A549 (cell line): ENCODE measurements at regions not wholly inside any gene's neighbourhood (a gene's known extent, or its start where the extent isn't known, plus 50 kb on each side); places are given as distances from the start of the nearest gene placed in this dataset.
"Not testable (repeated sequence)": the region's sequence is repeated elsewhere in the genome, so short reads cannot be mapped to it uniquely, and the experiment has no call there.

ENCODE experiments used
- ATAC-seq, 2 experiments: fragments of 200-7000 bp in 1 of 2; fragments of >200 bp in 1 of 2; cut with Nextera tagmentation in 1 of 2; cut with Tn5 transposase in 1 of 2; 3 replicates each; pipeline versions ENCODE4 v1.8.0 to v1.9.1; 2018 to 2020; ENCODE audit warnings: mild to moderate bottlenecking in 1 of 2, moderate library complexity in 1 of 2
- CTCF ChIA-PET: fragments of 300-600 bp; sonication (Branson Sonifier 250); formaldehyde crosslinking; extraction: SDS; loops from one replicate; lab custom pipeline; 2021; ENCODE audit warnings: antibody characterized with exemption, inconsistent platforms; lab: Yijun Ruan, JAX
- POLR2A ChIA-PET: fragments of 350-600 bp; formaldehyde crosslinking; extraction: SDS; loops from one replicate; lab custom pipeline; 2021; ENCODE audit warnings: antibody characterized with exemption, inconsistent platforms; lab: Yijun Ruan, JAX
- DNase-seq, 2 experiments: peaks; one replicate each; pipeline versions ENCODE4 v3.0.0 to v3.0.0-alpha.2; 2011 to 2016; ENCODE audit warnings: low read depth in 1 of 2, low spot score in 1 of 2
- FAIRE-seq: peaks from 2 replicates; lab custom pipeline; 2011; peaks lifted over from hg19 to GRCh38; lab: Jason Lieb, UNC
- H3K27ac ChIP-seq, 2 experiments: fragments of >200 bp; sonication (Bioruptor Twin); formaldehyde crosslinking; 3 replicates each; pipeline ENCODE4 v1.5.1; 2016 to 2017
- H3K4me1 ChIP-seq: fragments of >200 bp; sonication (Bioruptor Twin); formaldehyde crosslinking; 3 replicates; pipeline ENCODE4 v1.6.1; 2016
- H3K4me2 ChIP-seq: fragments of >200 bp; sonication (Bioruptor Twin); formaldehyde crosslinking; 3 replicates; pipeline ENCODE4 v1.6.1; 2016
- H3K4me3 ChIP-seq: fragments of >200 bp; sonication (Bioruptor Twin); formaldehyde crosslinking; 3 replicates; pipeline ENCODE4 v1.5.1; 2016
- H3K9me3 ChIP-seq: fragments of >200 bp; sonication (Bioruptor Twin); formaldehyde crosslinking; 3 replicates; pipeline ENCODE4 v1.6.1; 2016
- CHD2 ChIP-seq: fragments of 150-350 bp; IDR thresholded peaks from 2 replicates; pipeline ENCODE4 v1.6.1; 2014; ENCODE audit warnings: low read length; ENCODE audit not compliant: partially characterized antibody
- ESRRA ChIP-seq: fragments of 150-350 bp; IDR thresholded peaks from 2 replicates; pipeline ENCODE4 v1.6.1; 2014; ENCODE audit warnings: mild to moderate bottlenecking, low read length, borderline replicate concordance
- FOSB ChIP-seq: fragments of 250-450 bp; sonication (Bioruptor Pico); IDR thresholded peaks from 2 replicates; pipeline ENCODE4 v1.5.0; 2020; ENCODE audit warnings: mild to moderate bottlenecking, moderate library complexity
- FOXS1 ChIP-seq: fragments of 250-450 bp; sonication (Bioruptor Pico); IDR thresholded peaks from 2 replicates; pipeline ENCODE4 v1.5.0; 2020; ENCODE audit warnings: mild to moderate bottlenecking, moderate library complexity
- HDAC2 ChIP-seq: fragments of 200-600 bp; sonication (generic); IDR thresholded peaks from 2 replicates; pipeline ENCODE4 v1.6.1; 2016
- HOXB13 ChIP-seq: fragments of 250-450 bp; sonication (Bioruptor Pico); IDR thresholded peaks from 2 replicates; pipeline ENCODE4 v1.5.0; 2020; ENCODE audit warnings: low read depth, mild to moderate bottlenecking, moderate library complexity
- JUN ChIP-seq, 2 experiments: fragments of >200 bp; sonication (Bioruptor Twin); formaldehyde crosslinking; IDR thresholded peaks; 2 replicates in 1 of 2; 3 replicates in 1 of 2; pipeline ENCODE4 v1.6.1; 2016 to 2017
- JUNB ChIP-seq: fragments of >200 bp; sonication (Bioruptor Twin); formaldehyde crosslinking; IDR thresholded peaks from 2 replicates; pipeline ENCODE4 v1.6.1; 2016
- KDM5A ChIP-seq: fragments of 200-600 bp; sonication (generic); IDR thresholded peaks from 2 replicates; pipeline ENCODE4 v1.6.1; 2016; ENCODE audit warnings: antibody characterized with exemption, mild to moderate bottlenecking
- MAFK ChIP-seq: fragments of 450-650 bp; IDR thresholded peaks from 2 replicates; pipeline ENCODE4 v1.6.1; 2014; ENCODE audit not compliant: partially characterized antibody
- MAZ ChIP-seq: fragments of 150-350 bp; IDR thresholded peaks from 2 replicates; pipeline ENCODE4 v1.6.1; 2014; ENCODE audit warnings: antibody characterized with exemption, low read depth, low read length, borderline replicate concordance
- PHF8 ChIP-seq: fragments of 200-600 bp; sonication (generic); IDR thresholded peaks from 2 replicates; pipeline ENCODE4 v1.6.1; 2016; ENCODE audit warnings: low read depth, mild to moderate bottlenecking, antibody characterized with exemption, moderate library complexity, borderline replicate concordance
- POLR2A ChIP-seq: IDR thresholded peaks from 2 replicates; pipeline ENCODE4 v1.6.1; 2012; ENCODE audit warnings: mild to moderate bottlenecking, low read length
- RAD21 ChIP-seq, 2 experiments: fragments of >200 bp in 1 of 2; sonication (Bioruptor Twin) in 1 of 2; formaldehyde crosslinking in 1 of 2; IDR thresholded peaks in 1 of 2; conservative IDR thresholded peaks in 1 of 2; 2 replicates in 1 of 2; 3 replicates in 1 of 2; pipeline ENCODE4 v1.6.1; 2012 to 2018; ENCODE audit warnings: inconsistent platforms in 1 of 2
- RNF2 ChIP-seq: fragments of 200-600 bp; sonication (generic); IDR thresholded peaks from 2 replicates; pipeline ENCODE4 v1.6.1; 2016; ENCODE audit warnings: low read depth, mild to moderate bottlenecking, antibody characterized with exemption, moderate library complexity, borderline replicate concordance
- SMC3 ChIP-seq: fragments of >200 bp; sonication (Bioruptor Twin); formaldehyde crosslinking; IDR thresholded peaks from 3 replicates; pipeline ENCODE4 v1.6.1; 2018; ENCODE audit warnings: inconsistent platforms
- SREBF2 ChIP-seq: fragments of 450-650 bp; IDR thresholded peaks from 2 replicates; pipeline ENCODE4 v1.6.1; 2014; ENCODE audit warnings: mild to moderate bottlenecking, moderate library complexity
- TFCP2L1 ChIP-seq: fragments of 250-450 bp; sonication (Bioruptor Pico); IDR thresholded peaks from 2 replicates; pipeline ENCODE4 v1.5.0; 2021; ENCODE audit warnings: mild to moderate bottlenecking
- TP53 ChIP-seq: fragments of 250-450 bp; sonication (Bioruptor Pico); IDR thresholded peaks from 2 replicates; pipeline ENCODE4 v1.5.0; 2021; ENCODE audit warnings: mild to moderate bottlenecking, moderate library complexity
- ZC3H11A ChIP-seq: fragments of 450-650 bp; IDR thresholded peaks from 2 replicates; pipeline ENCODE4 v1.6.1; 2014; ENCODE audit warnings: antibody characterized with exemption, mild to moderate bottlenecking
- WGBS: methylation state at CpG from one replicate; pipeline ENCODE4 v1.1.6; 2017; ENCODE audit errors: missing lambda C conversion rate; 5-methylcytosine and 5-hydroxymethylcytosine counted together
- TF ChIP-seq, protein P1 (sequence below): fragments of 150-350 bp; IDR thresholded peaks from 2 replicates; pipeline ENCODE4 v1.6.1; 2014; ENCODE audit warnings: low read depth, mild to moderate bottlenecking, low read length
- TF ChIP-seq, protein P2 (sequence below): IDR thresholded peaks from 2 replicates; pipeline ENCODE4 v1.6.1; 2012
- TF ChIP-seq, protein P3 (sequence below): fragments of >200 bp; sonication (Bioruptor Twin); formaldehyde crosslinking; IDR thresholded peaks from 3 replicates; pipeline ENCODE4 v1.6.1; 2016
- TF ChIP-seq, protein P4 (sequence below): fragments of 200-600 bp; sonication (generic); IDR thresholded peaks from 2 replicates; pipeline ENCODE4 v1.6.1; 2016; ENCODE audit warnings: antibody characterized with exemption, mild to moderate bottlenecking, moderate library complexity
- TF ChIP-seq, protein P5 (sequence below): IDR thresholded peaks from 2 replicates; pipeline ENCODE4 v1.6.1; 2012; ENCODE audit warnings: low read depth, borderline replicate concordance

DNA sequence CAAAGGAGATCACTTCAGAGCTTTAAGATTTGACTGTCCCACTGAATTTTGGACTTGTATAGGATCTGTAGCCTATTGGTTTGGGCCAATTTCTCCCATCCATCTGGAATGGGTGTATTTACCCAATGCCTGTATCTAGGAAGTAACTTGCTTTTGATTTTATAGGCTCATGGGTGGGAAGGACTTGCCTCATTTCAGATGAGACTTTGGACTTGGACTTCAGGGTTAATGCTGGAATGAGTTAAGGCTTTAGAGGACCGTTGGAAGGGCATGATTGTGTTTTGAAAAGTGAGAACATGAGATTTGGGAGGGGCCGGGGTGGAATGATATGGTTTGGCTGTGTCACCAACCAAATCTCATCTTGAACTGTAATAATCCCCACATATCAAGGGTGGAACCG, 73.8 kb downstream of the ZNF518B start:
- DNase-seq (no peak), ATAC-seq (no peak), FAIRE-seq (no peak)
- ChIA-PET CTCF (no interaction called here), POLR2A (no interaction called here)
- H3K27ac ChIP-seq: no peak overlapping the region
- H3K4me1 ChIP-seq: no peaks in the 10 kb centered on the region
- 0% methylated on average over 3 of the region's 3 CpGs for WGBS
- no peak overlapping the region for H3K4me2 ChIP-seq
- TF ChIP-seq, protein P1, sequence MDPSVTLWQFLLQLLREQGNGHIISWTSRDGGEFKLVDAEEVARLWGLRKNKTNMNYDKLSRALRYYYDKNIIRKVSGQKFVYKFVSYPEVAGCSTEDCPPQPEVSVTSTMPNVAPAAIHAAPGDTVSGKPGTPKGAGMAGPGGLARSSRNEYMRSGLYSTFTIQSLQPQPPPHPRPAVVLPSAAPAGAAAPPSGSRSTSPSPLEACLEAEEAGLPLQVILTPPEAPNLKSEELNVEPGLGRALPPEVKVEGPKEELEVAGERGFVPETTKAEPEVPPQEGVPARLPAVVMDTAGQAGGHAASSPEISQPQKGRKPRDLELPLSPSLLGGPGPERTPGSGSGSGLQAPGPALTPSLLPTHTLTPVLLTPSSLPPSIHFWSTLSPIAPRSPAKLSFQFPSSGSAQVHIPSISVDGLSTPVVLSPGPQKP: no peak
- no peak for TF ChIP-seq MAZ
- no peak for TF ChIP-seq TP53 (CRISPR knock-in tag)
- TF ChIP-seq, protein P2, sequence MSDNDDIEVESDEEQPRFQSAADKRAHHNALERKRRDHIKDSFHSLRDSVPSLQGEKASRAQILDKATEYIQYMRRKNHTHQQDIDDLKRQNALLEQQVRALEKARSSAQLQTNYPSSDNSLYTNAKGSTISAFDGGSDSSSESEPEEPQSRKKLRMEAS: no peak
- H3K9me3 ChIP-seq: no peaks in the 10 kb centered on the region
- no peak overlapping the region for H3K4me3 ChIP-seq

DNA sequence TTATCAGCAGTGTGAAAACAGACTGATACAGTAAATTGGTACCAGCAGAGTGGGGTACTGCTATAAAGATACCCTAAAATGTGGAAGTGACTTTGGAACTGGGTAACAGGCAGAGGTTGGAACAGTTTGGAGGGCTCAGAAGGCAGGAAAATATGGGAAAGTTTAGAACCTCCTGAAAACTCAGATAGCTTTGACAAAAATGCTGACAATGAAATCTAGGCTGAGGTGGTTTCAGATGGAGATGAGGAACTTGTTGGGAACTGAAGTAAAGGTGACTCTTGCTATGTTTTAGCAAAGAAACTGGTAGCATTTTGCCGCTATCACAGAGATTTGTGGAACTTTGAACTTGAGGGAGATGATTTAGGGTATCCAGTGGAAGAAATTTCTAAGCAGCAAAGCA, 75.1 kb downstream of the ZNF518B start:
- ATAC-seq, CTCF ChIA-PET, DNase-seq, FAIRE-seq, H3K4me1 ChIP-seq, H3K4me3 ChIP-seq, H3K4me2 ChIP-seq, POLR2A ChIA-PET, H3K9me3 ChIP-seq, H3K27ac ChIP-seq: not testable (repeated sequence)
- WGBS: 0% methylated on average over 1 of the region's 1 CpG

DNA sequence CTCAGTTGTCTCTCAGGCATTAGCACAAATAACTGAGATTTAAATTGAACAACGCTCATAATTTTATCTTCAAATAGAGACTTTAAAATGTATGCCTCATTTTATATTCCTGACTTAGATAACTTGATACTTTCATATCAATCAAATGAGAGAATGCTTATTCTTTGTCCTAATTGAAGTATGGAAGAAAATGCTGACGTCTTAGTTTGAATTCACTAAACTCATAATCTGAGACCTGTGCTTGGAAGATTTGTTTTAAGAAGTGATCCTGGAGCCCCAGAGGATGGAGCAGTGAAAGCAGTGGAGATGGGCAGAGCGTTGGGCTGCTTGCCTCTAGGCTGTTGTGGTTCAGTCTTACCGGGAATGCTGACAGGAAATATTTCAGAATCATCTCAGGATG, 76.1 kb downstream of the ZNF518B start:
- Histone ChIP-seq H3K27ac (no peak overlapping the region), H3K4me2 (no peak overlapping the region), H3K4me1 (no peaks in the 10 kb centered on the region), H3K9me3 (no peaks in the 10 kb centered on the region), H3K4me3 (no peak overlapping the region)
- under 1% methylated on average over 4 of the region's 4 CpGs for WGBS
- no peak for DNase-seq
- ChIA-PET POLR2A (no interaction called here), CTCF (no interaction called here)
- TF ChIP-seq MAFK (peak; percentile 25), JUNB (no peak)
- no peak for FAIRE-seq
- ATAC-seq: no peak

DNA sequence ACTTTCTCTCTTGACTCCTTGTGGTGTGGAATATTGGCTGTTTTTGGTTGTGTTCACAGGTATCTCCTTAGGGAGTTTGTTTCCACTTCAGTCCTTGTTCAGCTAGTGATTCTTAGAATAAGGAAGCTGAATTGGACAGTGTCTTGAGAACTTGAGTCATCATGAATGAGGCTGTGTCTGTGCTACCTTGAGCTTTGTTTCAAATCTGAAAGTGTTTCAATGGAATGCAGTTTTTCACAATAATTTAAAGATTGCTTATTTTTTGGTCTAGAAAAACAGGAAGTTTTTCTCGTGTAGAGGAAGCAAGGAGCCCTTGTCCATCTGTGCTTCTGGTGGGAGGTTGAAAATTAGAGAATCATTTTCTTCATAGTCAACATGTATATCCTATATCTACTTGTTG, 76.5 kb downstream of the ZNF518B start:
- Histone ChIP-seq H3K4me3 (no peak overlapping the region), H3K4me2 (no peak overlapping the region), H3K27ac (no peak overlapping the region), H3K4me1 (no peaks in the 10 kb centered on the region), H3K9me3 (no peaks in the 10 kb centered on the region)
- 0% methylated on average over 1 of the region's 1 CpG for WGBS
- no peak for FAIRE-seq
- ChIA-PET CTCF (no interaction called here), POLR2A (no interaction called here)
- TF ChIP-seq, protein P3, sequence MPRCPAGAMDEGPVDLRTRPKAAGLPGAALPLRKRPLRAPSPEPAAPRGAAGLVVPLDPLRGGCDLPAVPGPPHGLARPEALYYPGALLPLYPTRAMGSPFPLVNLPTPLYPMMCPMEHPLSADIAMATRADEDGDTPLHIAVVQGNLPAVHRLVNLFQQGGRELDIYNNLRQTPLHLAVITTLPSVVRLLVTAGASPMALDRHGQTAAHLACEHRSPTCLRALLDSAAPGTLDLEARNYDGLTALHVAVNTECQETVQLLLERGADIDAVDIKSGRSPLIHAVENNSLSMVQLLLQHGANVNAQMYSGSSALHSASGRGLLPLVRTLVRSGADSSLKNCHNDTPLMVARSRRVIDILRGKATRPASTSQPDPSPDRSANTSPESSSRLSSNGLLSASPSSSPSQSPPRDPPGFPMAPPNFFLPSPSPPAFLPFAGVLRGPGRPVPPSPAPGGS: no peak
- TF ChIP-seq JUN (IDR thresholded peaks at IDR 0.05): no peak
- no peak for TF ChIP-seq HOXB13 (CRISPR knock-in tag)
- TF ChIP-seq RNF2: no peak
- TF ChIP-seq HDAC2: no peak
- TF ChIP-seq, protein P4, sequence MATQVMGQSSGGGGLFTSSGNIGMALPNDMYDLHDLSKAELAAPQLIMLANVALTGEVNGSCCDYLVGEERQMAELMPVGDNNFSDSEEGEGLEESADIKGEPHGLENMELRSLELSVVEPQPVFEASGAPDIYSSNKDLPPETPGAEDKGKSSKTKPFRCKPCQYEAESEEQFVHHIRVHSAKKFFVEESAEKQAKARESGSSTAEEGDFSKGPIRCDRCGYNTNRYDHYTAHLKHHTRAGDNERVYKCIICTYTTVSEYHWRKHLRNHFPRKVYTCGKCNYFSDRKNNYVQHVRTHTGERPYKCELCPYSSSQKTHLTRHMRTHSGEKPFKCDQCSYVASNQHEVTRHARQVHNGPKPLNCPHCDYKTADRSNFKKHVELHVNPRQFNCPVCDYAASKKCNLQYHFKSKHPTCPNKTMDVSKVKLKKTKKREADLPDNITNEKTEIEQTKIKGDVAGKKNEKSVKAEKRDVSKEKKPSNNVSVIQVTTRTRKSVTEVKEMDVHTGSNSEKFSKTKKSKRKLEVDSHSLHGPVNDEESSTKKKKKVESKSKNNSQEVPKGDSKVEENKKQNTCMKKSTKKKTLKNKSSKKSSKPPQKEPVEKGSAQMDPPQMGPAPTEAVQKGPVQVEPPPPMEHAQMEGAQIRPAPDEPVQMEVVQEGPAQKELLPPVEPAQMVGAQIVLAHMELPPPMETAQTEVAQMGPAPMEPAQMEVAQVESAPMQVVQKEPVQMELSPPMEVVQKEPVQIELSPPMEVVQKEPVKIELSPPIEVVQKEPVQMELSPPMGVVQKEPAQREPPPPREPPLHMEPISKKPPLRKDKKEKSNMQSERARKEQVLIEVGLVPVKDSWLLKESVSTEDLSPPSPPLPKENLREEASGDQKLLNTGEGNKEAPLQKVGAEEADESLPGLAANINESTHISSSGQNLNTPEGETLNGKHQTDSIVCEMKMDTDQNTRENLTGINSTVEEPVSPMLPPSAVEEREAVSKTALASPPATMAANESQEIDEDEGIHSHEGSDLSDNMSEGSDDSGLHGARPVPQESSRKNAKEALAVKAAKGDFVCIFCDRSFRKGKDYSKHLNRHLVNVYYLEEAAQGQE: no peak
- no peak for TF ChIP-seq ESRRA
- no peak for TF ChIP-seq RAD21 (conservative IDR thresholded peaks at IDR 0.05 in 1 of 2, IDR thresholded peaks at IDR 0.05 in 1 of 2)
- TF ChIP-seq, protein P2: no peak
- no peak for TF ChIP-seq SMC3
- no peak for TF ChIP-seq SREBF2
- no peak for TF ChIP-seq POLR2A
- TF ChIP-seq TFCP2L1 (CRISPR knock-in tag): no peak
- no peak for TF ChIP-seq KDM5A
- no peak for TF ChIP-seq CHD2
- no peak for TF ChIP-seq FOXS1 (CRISPR knock-in tag)
- no peak for TF ChIP-seq ZC3H11A
- TF ChIP-seq FOSB (CRISPR knock-in tag): no peak
- no peak for TF ChIP-seq PHF8
- TF ChIP-seq, protein P5, sequence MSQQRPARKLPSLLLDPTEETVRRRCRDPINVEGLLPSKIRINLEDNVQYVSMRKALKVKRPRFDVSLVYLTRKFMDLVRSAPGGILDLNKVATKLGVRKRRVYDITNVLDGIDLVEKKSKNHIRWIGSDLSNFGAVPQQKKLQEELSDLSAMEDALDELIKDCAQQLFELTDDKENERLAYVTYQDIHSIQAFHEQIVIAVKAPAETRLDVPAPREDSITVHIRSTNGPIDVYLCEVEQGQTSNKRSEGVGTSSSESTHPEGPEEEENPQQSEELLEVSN: no peak
- TF ChIP-seq, all 56 proteins: peak for 0
- ATAC-seq (no peak), DNase-seq (no peak)
